ACC112 (cell line): ENCODE measurements at regions not wholly inside any gene's neighbourhood (a gene's known extent, or its start where the extent isn't known, plus 50 kb on each side); places are given as distances from the start of the nearest gene placed in this dataset.

Experiments
- H2AFZ ChIP-seq: fragments of 200-600 bp; sonication (generic); one replicate; pipeline ENCODE4 v1.6.0; 2017; ENCODE audit warnings: antibody characterized with exemption, low read length; ENCODE audit not compliant: unreplicated experiment
- H3K27ac ChIP-seq: fragments of 200-600 bp; sonication (generic); 2 replicates; pipeline ENCODE4 v1.5.1; 2014; ENCODE audit warnings: low read depth, mild to moderate bottlenecking, antibody characterized with exemption, low read length, moderate library complexity
- H3K27me3 ChIP-seq: fragments of 200-600 bp; sonication (generic); 2 replicates; pipeline ENCODE4 v1.6.1; 2014; ENCODE audit warnings: mild to moderate bottlenecking, antibody characterized with exemption, low read length, moderate library complexity, mixed read lengths; ENCODE audit not compliant: insufficient read depth
- H3K36me3 ChIP-seq: fragments of 200-600 bp; sonication (generic); 2 replicates; pipeline ENCODE4 v1.6.1; 2016; ENCODE audit warnings: mild to moderate bottlenecking, antibody characterized with exemption, low read length, moderate library complexity, mixed read lengths; ENCODE audit not compliant: insufficient read depth
- H3K4me1 ChIP-seq: fragments of 200-600 bp; sonication (generic); one replicate; pipeline ENCODE4 v1.6.1; 2016; ENCODE audit warnings: low read length, mixed read lengths; ENCODE audit not compliant: insufficient read depth, unreplicated experiment, control insufficient read depth
- H3K4me3 ChIP-seq: fragments of 200-600 bp; sonication (generic); 2 replicates; pipeline ENCODE4 v1.5.1; 2014; ENCODE audit warnings: mild to moderate bottlenecking, low read depth, low read length
- H3K79me2 ChIP-seq: fragments of 200-600 bp; sonication (generic); one replicate; pipeline ENCODE4 v1.6.0; 2016; ENCODE audit warnings: low read length; ENCODE audit not compliant: control insufficient read depth, unreplicated experiment, insufficient read depth

GRCh38 chr6:99114769-99115406 lies 167.1 kb upstream of the FBXL4 start:
- Histone ChIP-seq H3K27me3 (peaks cover 66% of the 10 kb centered on the region), H3K27ac (no peak overlapping the region), H3K79me2 (no peaks in the 10 kb centered on the region), H2AFZ (no peak overlapping the region), H3K36me3 (no peaks in the 10 kb centered on the region), H3K4me3 (no peak overlapping the region), H3K4me1 (no peaks in the 10 kb centered on the region)

- H3K79me2 ChIP-seq, result no peaks in the 10 kb centered on the region
- H3K36me3 ChIP-seq, result no peaks in the 10 kb centered on the region
- no peaks in the 10 kb centered on the region for H3K4me1 ChIP-seq
- peaks cover 57% of the 10 kb centered on the region for H3K27me3 ChIP-seq
- no peak overlapping the region for H2AFZ ChIP-seq
- H3K4me3 ChIP-seq, result no peak overlapping the region
- H3K27ac ChIP-seq, result no peak overlapping the region
Observed at GRCh38 chr6:99111590-99111989, 163.8 kb upstream of the FBXL4 start.

DNA sequence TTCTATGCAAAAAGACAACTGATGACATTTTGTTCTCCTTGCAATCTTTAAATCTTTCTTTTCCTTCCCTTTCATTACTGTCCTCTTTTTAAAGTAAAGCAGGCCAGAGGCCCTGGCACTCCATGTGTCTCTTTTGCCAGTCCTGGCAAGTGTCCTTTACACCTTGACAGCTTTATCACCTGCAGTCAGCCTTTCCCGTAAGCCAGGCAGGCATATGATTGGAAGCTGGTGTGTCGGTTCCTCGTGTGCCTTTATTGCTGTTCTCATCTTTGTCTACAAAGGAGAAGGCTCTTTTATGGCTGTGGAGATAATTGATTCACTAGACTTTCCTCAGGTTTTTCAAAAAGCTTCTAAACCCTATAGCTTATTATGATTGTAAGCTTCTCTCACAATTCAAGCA lies 162.3 kb upstream of the FBXL4 start:
- Histone ChIP-seq H3K79me2 (no peaks in the 10 kb centered on the region), H3K27ac (no peak overlapping the region), H3K4me1 (no peaks in the 10 kb centered on the region), H3K4me3 (no peak overlapping the region), H3K27me3 (peaks cover 41% of the 10 kb centered on the region), H2AFZ (no peak overlapping the region), H3K36me3 (no peaks in the 10 kb centered on the region)

DNA sequence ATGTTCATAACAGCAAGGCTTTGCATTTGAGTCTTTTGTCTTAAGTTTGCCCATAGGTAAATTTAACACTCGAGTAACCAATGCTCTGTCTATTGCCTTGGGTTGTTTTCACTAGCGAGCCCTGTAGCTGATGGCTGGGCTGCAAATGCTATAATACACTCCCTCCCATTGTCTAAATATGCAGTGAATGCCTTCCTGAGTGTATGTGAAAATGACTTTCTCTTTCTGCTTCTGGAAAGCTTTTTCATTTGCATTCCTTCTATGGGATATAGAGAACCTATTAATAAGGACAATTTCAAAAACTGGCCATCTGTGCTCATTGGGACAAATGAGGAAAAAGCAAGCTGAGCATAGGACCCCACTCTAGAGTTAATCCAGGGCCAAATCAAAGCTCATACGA lies 156.5 kb upstream of the FBXL4 start:
- Histone ChIP-seq H3K4me3 (no peak overlapping the region), H3K27ac (no peak overlapping the region), H3K4me1 (no peaks in the 10 kb centered on the region), H3K79me2 (no peaks in the 10 kb centered on the region), H2AFZ (no peak overlapping the region), H3K27me3 (peaks cover 6% of the 10 kb centered on the region; the same call in 1 of the 2 replicates), H3K36me3 (no peaks in the 10 kb centered on the region)

DNA sequence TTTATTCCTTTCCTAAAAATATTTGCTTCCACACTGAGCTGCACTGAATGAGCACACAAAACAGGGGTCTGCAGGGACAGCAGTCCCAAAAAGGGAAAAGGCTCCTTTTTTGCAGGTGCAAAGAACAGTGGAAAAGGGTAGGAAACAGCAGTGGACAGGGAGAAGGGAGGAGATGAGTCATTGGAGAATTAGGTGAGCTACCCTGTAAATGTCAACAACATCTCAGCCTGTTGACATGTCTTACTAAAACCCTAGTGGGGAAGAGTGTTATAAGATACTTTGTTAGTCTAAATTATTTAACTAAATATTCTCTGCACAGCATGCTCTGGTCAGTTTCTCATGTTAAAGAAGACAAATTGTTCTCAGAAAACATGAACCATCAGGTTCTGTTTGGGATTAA lies 151.5 kb upstream of the FBXL4 start:
- Histone ChIP-seq H3K27me3 (no peaks in the 10 kb centered on the region), H3K4me3 (no peak overlapping the region), H3K4me1 (no peaks in the 10 kb centered on the region), H3K36me3 (no peaks in the 10 kb centered on the region), H2AFZ (no peak overlapping the region), H3K27ac (no peak overlapping the region), H3K79me2 (no peaks in the 10 kb centered on the region)

DNA sequence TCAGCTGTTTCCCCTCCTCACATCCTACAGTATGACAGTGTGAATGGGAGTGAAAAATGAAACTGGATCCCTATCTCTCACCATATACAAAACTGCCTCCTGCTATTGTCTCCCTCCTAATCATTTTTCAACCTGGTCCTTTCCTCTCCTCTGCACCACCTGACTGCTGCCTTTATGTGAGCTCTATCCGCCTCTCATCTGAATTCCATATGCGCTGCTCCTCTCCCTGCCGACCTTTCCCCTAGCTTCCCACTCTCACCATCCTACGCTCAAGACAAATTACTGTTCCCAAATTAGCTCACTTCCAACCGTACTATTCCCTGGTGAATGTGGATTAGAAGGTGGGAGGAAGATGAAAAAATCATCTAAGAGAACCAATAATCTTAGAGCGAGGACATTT lies 148.4 kb upstream of the FBXL4 start:
- no peaks in the 10 kb centered on the region for H3K27me3 ChIP-seq
- H3K27ac ChIP-seq, result no peak overlapping the region
- no peaks in the 10 kb centered on the region for H3K79me2 ChIP-seq
- H2AFZ ChIP-seq, result no peak overlapping the region
- no peak overlapping the region for H3K4me3 ChIP-seq
- no peaks in the 10 kb centered on the region for H3K36me3 ChIP-seq
- no peaks in the 10 kb centered on the region for H3K4me1 ChIP-seq

GRCh38 chr6:99093456-99094190 lies 145.9 kb upstream of the FBXL4 start:
- no peaks in the 10 kb centered on the region for H3K27me3 ChIP-seq
- no peak overlapping the region for H3K27ac ChIP-seq
- no peaks in the 10 kb centered on the region for H3K36me3 ChIP-seq
- H2AFZ ChIP-seq, result no peak overlapping the region
- H3K79me2 ChIP-seq, result no peaks in the 10 kb centered on the region
- H3K4me1 ChIP-seq, result no peaks in the 10 kb centered on the region
- H3K4me3 ChIP-seq, result no peak overlapping the region

DNA sequence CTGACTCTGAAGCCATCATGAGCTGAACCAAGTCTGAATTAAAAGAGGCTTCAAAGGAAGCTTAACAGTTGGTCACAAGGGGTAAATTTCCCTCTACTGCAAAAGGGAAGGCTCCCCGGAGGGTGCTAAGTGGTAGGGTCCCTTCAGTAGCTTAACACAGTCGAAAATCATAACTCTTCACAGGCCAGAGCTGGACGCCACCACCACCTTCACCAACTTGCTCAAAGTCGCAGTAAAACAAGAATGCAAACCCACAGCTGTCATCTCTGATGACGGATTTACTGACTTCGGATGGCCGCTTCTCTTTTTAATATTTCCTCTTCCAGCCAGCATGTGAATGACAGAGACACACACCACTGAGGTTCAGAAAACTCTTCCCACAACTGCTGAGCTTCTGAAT lies 144.7 kb upstream of the FBXL4 start:
- Histone ChIP-seq H3K27ac (no peak overlapping the region), H3K36me3 (no peaks in the 10 kb centered on the region), H3K4me3 (no peak overlapping the region), H3K4me1 (no peaks in the 10 kb centered on the region), H3K27me3 (no peaks in the 10 kb centered on the region), H3K79me2 (no peaks in the 10 kb centered on the region), H2AFZ (no peak overlapping the region)

- Histone ChIP-seq H3K4me3 (no peak overlapping the region), H3K79me2 (no peaks in the 10 kb centered on the region), H3K27me3 (no peaks in the 10 kb centered on the region), H3K27ac (no peak overlapping the region), H2AFZ (no peak overlapping the region), H3K36me3 (no peaks in the 10 kb centered on the region), H3K4me1 (no peaks in the 10 kb centered on the region)
Observed at GRCh38 chr6:99091985-99092384, 144.2 kb upstream of the FBXL4 start.

DNA sequence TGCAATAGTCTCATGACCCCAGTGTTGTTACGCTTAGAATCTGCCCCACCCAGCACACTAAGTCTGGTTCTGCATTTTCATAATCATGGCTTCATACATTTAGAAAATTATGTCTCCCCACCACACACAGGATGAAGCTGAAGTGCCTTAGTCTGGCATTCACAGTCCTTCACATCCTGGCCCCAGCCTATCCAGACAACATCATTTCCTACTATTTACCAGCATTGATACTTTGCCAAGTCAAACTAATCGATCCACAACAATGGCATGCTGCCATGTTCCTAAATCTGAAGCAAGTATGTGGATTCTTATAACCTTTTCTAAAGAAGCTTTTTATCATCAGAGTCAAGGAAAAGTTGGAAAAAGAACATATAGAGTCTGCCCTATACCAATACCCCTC lies 132.4 kb upstream of the FBXL4 start:
- Histone ChIP-seq H3K79me2 (no peaks in the 10 kb centered on the region), H2AFZ (no peak overlapping the region), H3K36me3 (no peaks in the 10 kb centered on the region), H3K4me3 (no peak overlapping the region), H3K27me3 (no peaks in the 10 kb centered on the region), H3K27ac (no peak overlapping the region), H3K4me1 (no peaks in the 10 kb centered on the region)

GRCh38 chr6:99079058-99079457 lies 131.3 kb upstream of the FBXL4 start:
- H3K4me1 ChIP-seq, result no peaks in the 10 kb centered on the region
- no peak overlapping the region for H3K27ac ChIP-seq
- no peaks in the 10 kb centered on the region for H3K36me3 ChIP-seq
- no peak overlapping the region for H2AFZ ChIP-seq
- no peaks in the 10 kb centered on the region for H3K27me3 ChIP-seq
- H3K79me2 ChIP-seq, result no peaks in the 10 kb centered on the region
- H3K4me3 ChIP-seq, result no peak overlapping the region
